DND-41 (cell line): ENCODE measurements at regions not wholly inside any gene's neighbourhood (a gene's known extent, or its start where the extent isn't known, plus 50 kb on each side); places are given as distances from the start of the nearest gene placed in this dataset.

Source experiments
- ATAC-seq: fragments of 200-7000 bp; cut with Tn5 transposase; 3 replicates; pipeline ENCODE4 v1.9.1; 2021; ENCODE audit warnings: low read depth; ENCODE audit not compliant: insufficient read depth
- DNase-seq: peaks from one replicate; pipeline ENCODE4 v3.0.0-alpha.2; 2020
- H2AFZ ChIP-seq: 2 replicates; pipeline ENCODE4 v1.6.0; 2012; ENCODE audit warnings: low read depth, low read length
- H3K27ac ChIP-seq: 2 replicates; pipeline ENCODE4 v1.5.1; 2012; ENCODE audit warnings: low read length, inconsistent platforms
- H3K27me3 ChIP-seq: fragments of 200-600 bp; sonication (generic); 2 replicates; pipeline ENCODE4 v1.6.0; 2012; ENCODE audit warnings: low read length, mild to moderate bottlenecking, inconsistent platforms; ENCODE audit not compliant: insufficient read depth, poor library complexity
- H3K36me3 ChIP-seq: 2 replicates; pipeline ENCODE4 v1.5.1; 2012; ENCODE audit warnings: low read length, inconsistent platforms; ENCODE audit not compliant: insufficient read depth
- H3K4me1 ChIP-seq: 2 replicates; pipeline ENCODE4 v1.5.1; 2012; ENCODE audit warnings: mild to moderate bottlenecking, low read length; ENCODE audit not compliant: insufficient read depth
- H3K4me2 ChIP-seq: 2 replicates; pipeline ENCODE4 v1.6.0; 2012; ENCODE audit warnings: mild to moderate bottlenecking, moderate library complexity, low read length, inconsistent platforms; ENCODE audit not compliant: insufficient read depth
- H3K4me3 ChIP-seq, 2 experiments: fragments of 200-600 bp in 1 of 2; shearing (Covaris generic) in 1 of 2; 2 replicates each; pipeline ENCODE4 v1.5.1; 2012 to 2016; ENCODE audit warnings: inconsistent platforms in 2 of 2, low read length in 2 of 2, mild to moderate bottlenecking in 2 of 2, low read depth in 1 of 2, moderate library complexity in 1 of 2
- H3K79me2 ChIP-seq: 2 replicates; pipeline ENCODE4 v1.6.0; 2012; ENCODE audit warnings: low read length, inconsistent platforms; ENCODE audit not compliant: insufficient read depth
- H3K9ac ChIP-seq: 2 replicates; pipeline ENCODE4 v1.6.0; 2012; ENCODE audit warnings: low read depth, mild to moderate bottlenecking, inconsistent platforms, low read length, moderate library complexity
- H3K9me3 ChIP-seq: 2 replicates; pipeline ENCODE4 v1.5.1; 2012; ENCODE audit warnings: low read length, moderate library complexity, mild to moderate bottlenecking, inconsistent platforms; ENCODE audit not compliant: insufficient read depth, severe bottlenecking
- H4K20me1 ChIP-seq: 2 replicates; pipeline ENCODE4 v1.6.0; 2012; ENCODE audit warnings: low read length; ENCODE audit not compliant: insufficient read depth
- EZH2 ChIP-seq: IDR thresholded peaks from 3 replicates; pipeline ENCODE4 v1.6.1; 2012; ENCODE audit warnings: borderline replicate concordance, low read depth, mild to moderate bottlenecking, moderate library complexity, low read length, inconsistent platforms; ENCODE audit not compliant: severe bottlenecking
- TF ChIP-seq, protein P1 (sequence below): IDR thresholded peaks from 2 replicates; pipeline ENCODE4 v1.5.1; 2012; ENCODE audit warnings: borderline replicate concordance, low read length, moderate library complexity, mild to moderate bottlenecking; ENCODE audit not compliant: poor library complexity, severe bottlenecking; ENCODE audit errors: extremely low read depth

DNA sequence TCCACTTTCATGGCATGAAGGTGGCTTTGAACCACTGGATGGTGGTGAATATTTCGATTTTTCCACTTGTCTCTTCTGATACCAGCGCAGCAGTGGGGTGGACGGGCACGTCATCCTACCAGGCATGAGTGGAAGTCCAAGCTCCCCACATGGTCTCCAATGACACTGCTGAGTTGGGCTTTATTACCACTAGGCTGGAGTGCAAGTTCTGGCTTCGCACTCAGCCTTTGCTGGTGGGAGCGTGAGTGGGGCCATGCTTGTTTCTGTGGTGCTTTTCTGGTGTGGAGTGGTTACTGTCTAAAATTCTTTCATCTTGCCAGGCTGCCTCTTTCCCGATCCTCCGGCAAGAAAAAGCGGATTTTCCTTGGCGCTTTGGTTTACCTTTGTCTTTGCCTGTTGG lies 70.1 kb upstream of the SDK1 start:
- Histone ChIP-seq H3K9me3 (no peaks in the 10 kb centered on the region), H2AFZ (no peak overlapping the region), H3K4me2 (no peak overlapping the region), H3K4me1 (no peaks in the 10 kb centered on the region), H3K27me3 (no peaks in the 10 kb centered on the region), H3K9ac (no peak overlapping the region), H3K27ac (no peak overlapping the region), H4K20me1 (no peaks in the 10 kb centered on the region), H3K4me3 (no peak overlapping the region), H3K36me3 (no peaks in the 10 kb centered on the region), H3K79me2 (no peaks in the 10 kb centered on the region)
- DNase-seq = no peak
- TF ChIP-seq EZH2 = no peak
- TF ChIP-seq, protein P1, sequence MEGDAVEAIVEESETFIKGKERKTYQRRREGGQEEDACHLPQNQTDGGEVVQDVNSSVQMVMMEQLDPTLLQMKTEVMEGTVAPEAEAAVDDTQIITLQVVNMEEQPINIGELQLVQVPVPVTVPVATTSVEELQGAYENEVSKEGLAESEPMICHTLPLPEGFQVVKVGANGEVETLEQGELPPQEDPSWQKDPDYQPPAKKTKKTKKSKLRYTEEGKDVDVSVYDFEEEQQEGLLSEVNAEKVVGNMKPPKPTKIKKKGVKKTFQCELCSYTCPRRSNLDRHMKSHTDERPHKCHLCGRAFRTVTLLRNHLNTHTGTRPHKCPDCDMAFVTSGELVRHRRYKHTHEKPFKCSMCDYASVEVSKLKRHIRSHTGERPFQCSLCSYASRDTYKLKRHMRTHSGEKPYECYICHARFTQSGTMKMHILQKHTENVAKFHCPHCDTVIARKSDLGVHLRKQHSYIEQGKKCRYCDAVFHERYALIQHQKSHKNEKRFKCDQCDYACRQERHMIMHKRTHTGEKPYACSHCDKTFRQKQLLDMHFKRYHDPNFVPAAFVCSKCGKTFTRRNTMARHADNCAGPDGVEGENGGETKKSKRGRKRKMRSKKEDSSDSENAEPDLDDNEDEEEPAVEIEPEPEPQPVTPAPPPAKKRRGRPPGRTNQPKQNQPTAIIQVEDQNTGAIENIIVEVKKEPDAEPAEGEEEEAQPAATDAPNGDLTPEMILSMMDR = no peak
- no peak for ATAC-seq

DNA sequence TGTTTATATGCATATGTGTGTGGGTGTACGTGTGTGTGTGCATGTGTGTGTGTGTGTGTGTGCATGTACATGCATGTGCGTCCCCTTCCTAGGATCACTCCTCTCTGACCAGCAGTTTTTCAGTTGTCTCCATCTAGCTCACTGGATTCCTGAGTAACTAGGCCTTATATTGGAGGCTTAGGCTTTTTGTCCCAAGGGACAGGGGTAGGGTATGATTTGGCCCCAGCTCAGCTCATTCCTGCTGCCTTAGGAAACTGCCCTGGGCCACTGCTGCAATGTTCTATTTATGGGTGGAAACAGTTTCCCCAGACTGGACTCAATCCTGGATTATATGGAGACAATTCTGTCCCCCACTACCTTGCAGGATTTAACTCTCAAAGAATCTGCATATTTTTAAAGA lies 68.8 kb upstream of the SDK1 start:
- no peak for DNase-seq
- Histone ChIP-seq H3K27me3 (no peaks in the 10 kb centered on the region), H3K36me3 (no peaks in the 10 kb centered on the region), H3K9ac (no peak overlapping the region), H2AFZ (no peak overlapping the region), H4K20me1 (no peaks in the 10 kb centered on the region), H3K9me3 (no peaks in the 10 kb centered on the region), H3K4me2 (no peak overlapping the region), H3K79me2 (no peaks in the 10 kb centered on the region), H3K27ac (no peak overlapping the region), H3K4me3 (no peak overlapping the region), H3K4me1 (no peaks in the 10 kb centered on the region)
- no peak for TF ChIP-seq EZH2
- TF ChIP-seq, protein P1 = no peak
- ATAC-seq = no peak

GRCh38 chr7:3233301-3233700 lies 67.8 kb upstream of the SDK1 start:
- DNase-seq (no peak), ATAC-seq (no peak)
- H4K20me1 ChIP-seq = no peaks in the 10 kb centered on the region
- H3K36me3 ChIP-seq = no peaks in the 10 kb centered on the region
- no peak overlapping the region for H3K4me2 ChIP-seq
- H3K9ac ChIP-seq = no peak overlapping the region
- no peaks in the 10 kb centered on the region for H3K27me3 ChIP-seq
- no peaks in the 10 kb centered on the region for H3K9me3 ChIP-seq
- TF ChIP-seq EZH2 = no peak
- TF ChIP-seq, protein P1 = no peak
- H3K27ac ChIP-seq = no peak overlapping the region
- no peak overlapping the region for H3K4me3 ChIP-seq
- H2AFZ ChIP-seq = no peak overlapping the region
- no peaks in the 10 kb centered on the region for H3K79me2 ChIP-seq
- H3K4me1 ChIP-seq = no peaks in the 10 kb centered on the region

GRCh38 chr7:3234051-3234450 lies 67.0 kb upstream of the SDK1 start:
- no peak overlapping the region for H3K4me3 ChIP-seq
- H3K9ac ChIP-seq = no peak overlapping the region
- H3K4me1 ChIP-seq = no peaks in the 10 kb centered on the region
- no peak overlapping the region for H3K4me2 ChIP-seq
- H3K9me3 ChIP-seq = no peaks in the 10 kb centered on the region
- TF ChIP-seq EZH2 = no peak
- TF ChIP-seq, protein P1 = no peak
- no peaks in the 10 kb centered on the region for H4K20me1 ChIP-seq
- H3K79me2 ChIP-seq = no peaks in the 10 kb centered on the region
- H3K27me3 ChIP-seq = no peaks in the 10 kb centered on the region
- no peaks in the 10 kb centered on the region for H3K36me3 ChIP-seq
- DNase-seq (no peak), ATAC-seq (no peak)
- H2AFZ ChIP-seq = no peak overlapping the region
- no peak overlapping the region for H3K27ac ChIP-seq
